Prostate gland (tissue), 2 donors: ENCODE measurements at regions not wholly inside any gene's neighbourhood (a gene's known extent, or its start where the extent isn't known, plus 50 kb on each side); places are given as distances from the start of the nearest gene placed in this dataset.

Experiments
- POLR2A ChIP-seq: fragments of 450-650 bp; IDR thresholded peaks from one replicate; pipeline ENCODE4 v1.6.1; 2016; ENCODE audit warnings: antibody characterized with exemption, mild to moderate bottlenecking
- POLR2AphosphoS5 ChIP-seq: sonication (generic); formaldehyde crosslinking; IDR thresholded peaks from one replicate; pipeline ENCODE4 v1.6.1; 2017; ENCODE audit warnings: antibody characterized with exemption
- TF ChIP-seq, protein P1 (sequence below), 4 experiments: fragments of 200-600 bp in 2 of 4; fragments of 450-650 bp in 2 of 4; sonication (generic) in 2 of 4; IDR thresholded peaks; 1 replicate in 3 of 4; 2 replicates in 1 of 4; pipeline ENCODE4 v1.5.1; 2016 to 2019; ENCODE audit warnings: antibody characterized with exemption in 4 of 4, mild to moderate bottlenecking in 2 of 4, moderate library complexity in 2 of 4

DNA sequence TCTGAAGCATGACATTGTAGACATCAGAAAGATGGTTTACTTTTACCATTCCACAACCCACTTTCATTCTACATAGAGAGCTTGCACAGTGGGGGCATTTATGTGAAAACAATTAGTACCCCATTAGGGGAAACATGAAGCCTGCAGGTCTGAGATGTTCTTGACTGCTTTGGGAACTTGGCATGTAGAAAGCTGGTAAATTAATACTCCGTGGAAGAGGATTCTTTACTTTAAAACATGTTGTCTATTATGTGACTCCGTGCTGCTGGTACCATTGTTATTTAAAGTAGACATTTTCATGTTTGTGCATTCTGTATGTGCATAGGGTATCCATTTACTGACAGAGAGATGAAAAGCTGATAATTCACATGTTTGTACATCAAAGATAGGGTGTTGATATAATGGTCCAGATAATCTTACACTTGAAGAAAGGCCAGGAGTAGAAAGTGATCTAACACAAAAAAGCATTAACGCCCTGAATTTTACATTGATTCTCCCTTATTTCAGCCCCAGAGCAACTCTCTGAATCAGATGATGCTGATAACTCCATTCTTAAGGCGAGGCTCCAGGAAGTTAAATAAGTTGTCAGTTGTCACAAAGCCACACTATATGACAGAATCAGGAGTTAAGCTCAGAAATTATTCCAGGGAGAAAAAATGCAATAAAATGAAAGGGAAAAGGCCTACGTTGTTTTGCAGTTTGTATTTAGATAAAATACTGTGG lies 50.1 kb upstream of the CD180 start:
- TF ChIP-seq, protein P1, sequence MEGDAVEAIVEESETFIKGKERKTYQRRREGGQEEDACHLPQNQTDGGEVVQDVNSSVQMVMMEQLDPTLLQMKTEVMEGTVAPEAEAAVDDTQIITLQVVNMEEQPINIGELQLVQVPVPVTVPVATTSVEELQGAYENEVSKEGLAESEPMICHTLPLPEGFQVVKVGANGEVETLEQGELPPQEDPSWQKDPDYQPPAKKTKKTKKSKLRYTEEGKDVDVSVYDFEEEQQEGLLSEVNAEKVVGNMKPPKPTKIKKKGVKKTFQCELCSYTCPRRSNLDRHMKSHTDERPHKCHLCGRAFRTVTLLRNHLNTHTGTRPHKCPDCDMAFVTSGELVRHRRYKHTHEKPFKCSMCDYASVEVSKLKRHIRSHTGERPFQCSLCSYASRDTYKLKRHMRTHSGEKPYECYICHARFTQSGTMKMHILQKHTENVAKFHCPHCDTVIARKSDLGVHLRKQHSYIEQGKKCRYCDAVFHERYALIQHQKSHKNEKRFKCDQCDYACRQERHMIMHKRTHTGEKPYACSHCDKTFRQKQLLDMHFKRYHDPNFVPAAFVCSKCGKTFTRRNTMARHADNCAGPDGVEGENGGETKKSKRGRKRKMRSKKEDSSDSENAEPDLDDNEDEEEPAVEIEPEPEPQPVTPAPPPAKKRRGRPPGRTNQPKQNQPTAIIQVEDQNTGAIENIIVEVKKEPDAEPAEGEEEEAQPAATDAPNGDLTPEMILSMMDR (IDR thresholded peaks at IDR 0.05), result no peak
- TF ChIP-seq POLR2AphosphoS5 (no peak), POLR2A (no peak)
